ENCODE measurements at regions not wholly inside any gene's neighbourhood (a gene's known extent, or its start where the extent isn't known, plus 50 kb on each side); places are given as distances from the start of the nearest gene placed in this dataset.

DNA sequence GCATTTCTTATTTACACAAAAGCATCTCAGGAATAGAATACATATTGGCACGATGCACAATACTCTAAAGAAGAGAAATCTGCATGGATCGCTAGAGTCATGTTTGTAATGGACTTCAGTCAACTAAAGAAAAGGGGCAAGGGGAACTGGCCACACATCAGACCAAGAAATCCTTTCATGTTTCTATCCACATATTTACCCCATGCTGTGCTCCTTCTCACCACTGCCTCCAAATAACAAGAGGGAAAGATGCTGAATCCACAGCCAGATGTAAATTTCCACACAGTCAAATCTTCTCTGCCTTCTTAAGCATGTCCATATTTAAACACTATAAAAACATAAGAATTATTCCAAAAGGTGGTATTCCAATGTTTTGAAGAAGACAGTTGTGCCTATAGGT, 67.6 kb downstream of the COX18 start:
- H3K4me3 ChIP-seq (ENCODE audit: low read length), result no peak overlapping the region
- TF ChIP-seq, protein P1, sequence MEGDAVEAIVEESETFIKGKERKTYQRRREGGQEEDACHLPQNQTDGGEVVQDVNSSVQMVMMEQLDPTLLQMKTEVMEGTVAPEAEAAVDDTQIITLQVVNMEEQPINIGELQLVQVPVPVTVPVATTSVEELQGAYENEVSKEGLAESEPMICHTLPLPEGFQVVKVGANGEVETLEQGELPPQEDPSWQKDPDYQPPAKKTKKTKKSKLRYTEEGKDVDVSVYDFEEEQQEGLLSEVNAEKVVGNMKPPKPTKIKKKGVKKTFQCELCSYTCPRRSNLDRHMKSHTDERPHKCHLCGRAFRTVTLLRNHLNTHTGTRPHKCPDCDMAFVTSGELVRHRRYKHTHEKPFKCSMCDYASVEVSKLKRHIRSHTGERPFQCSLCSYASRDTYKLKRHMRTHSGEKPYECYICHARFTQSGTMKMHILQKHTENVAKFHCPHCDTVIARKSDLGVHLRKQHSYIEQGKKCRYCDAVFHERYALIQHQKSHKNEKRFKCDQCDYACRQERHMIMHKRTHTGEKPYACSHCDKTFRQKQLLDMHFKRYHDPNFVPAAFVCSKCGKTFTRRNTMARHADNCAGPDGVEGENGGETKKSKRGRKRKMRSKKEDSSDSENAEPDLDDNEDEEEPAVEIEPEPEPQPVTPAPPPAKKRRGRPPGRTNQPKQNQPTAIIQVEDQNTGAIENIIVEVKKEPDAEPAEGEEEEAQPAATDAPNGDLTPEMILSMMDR (conservative IDR thresholded peaks at IDR 0.05; ENCODE audit: low read depth, low read length), result no peak
- DNase-seq (ENCODE audit: low read depth), result no peak

DNA sequence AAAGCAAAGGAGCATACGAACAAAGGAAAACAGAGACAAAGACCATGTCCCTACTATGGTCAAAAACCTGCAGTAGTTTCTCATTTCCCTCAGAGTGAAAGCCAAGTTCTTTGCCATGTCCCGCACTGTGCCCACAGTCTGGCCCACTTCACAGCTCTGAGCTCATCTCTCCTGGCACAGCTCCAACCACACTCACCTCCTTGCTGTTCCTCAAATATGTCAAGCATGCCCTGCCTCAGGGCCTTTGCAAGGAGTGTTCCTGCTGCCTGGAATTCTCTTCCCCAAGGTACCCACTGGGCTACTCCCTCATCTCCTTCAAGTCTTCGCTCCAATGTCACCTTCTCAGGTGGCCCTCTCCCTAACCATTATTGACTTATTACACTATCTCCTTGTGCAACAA, 72.1 kb downstream of the COX18 start:
- no peak for DNase-seq (ENCODE audit: low read depth)
- no peak overlapping the region for H3K4me3 ChIP-seq (ENCODE audit: low read length)
- TF ChIP-seq, protein P1 (conservative IDR thresholded peaks at IDR 0.05; ENCODE audit: low read depth, low read length), result no peak

DNA sequence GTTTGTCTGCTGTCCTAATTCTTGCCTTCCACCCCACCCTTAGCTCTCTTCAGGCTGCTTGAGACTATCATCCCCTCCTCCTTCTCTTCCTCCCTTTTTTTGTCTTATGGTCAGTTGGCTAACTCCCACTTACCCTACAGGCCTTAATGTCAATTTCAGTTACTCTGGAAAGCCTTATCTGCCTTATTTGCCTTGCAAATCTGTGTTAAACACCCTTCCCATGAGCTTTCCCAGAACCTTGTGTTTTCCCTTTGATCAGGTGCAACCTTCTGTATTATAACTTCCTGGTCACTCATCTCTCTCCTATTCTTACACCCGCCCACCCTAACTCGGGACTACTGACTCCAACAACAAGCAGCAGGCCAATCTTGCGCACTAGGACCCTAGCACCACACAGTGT, 74.8 kb downstream of the COX18 start:
- no peak overlapping the region for H3K4me3 ChIP-seq (ENCODE audit: low read length)
- DNase-seq (ENCODE audit: low read depth), result no peak
- TF ChIP-seq, protein P1 (conservative IDR thresholded peaks at IDR 0.05; ENCODE audit: low read depth, low read length), result no peak

DNA sequence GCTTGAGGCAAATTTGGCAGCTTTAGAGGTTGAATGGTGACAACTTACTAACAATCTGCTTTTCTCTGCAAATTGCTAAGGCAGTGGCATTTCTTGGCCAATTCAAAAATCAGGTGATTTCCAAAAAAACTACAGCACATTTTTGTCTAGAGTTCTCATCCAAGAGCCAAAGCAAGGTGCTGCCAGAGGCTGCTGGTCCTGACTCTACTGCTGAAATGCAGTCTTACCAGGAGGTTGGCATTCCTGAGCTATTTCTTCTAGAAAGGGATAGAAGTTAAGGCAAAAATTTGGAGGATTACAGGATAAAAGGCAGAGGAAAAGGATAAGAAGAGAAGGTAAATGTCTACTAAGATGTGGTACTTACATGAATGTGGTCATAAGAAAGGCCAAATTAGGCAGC, 75.6 kb downstream of the COX18 start:
- no peak overlapping the region for H3K4me3 ChIP-seq (ENCODE audit: low read length)
- no peak for DNase-seq (ENCODE audit: low read depth)
- TF ChIP-seq, protein P1 (conservative IDR thresholded peaks at IDR 0.05; ENCODE audit: low read depth, low read length), result no peak

GRCh38 chr4:72991873-72992272, 77.6 kb downstream of the COX18 start:
- TF ChIP-seq, protein P1 (conservative IDR thresholded peaks at IDR 0.05; ENCODE audit: low read depth, low read length), result no peak
- H3K4me3 ChIP-seq (ENCODE audit: low read length), result no peak overlapping the region
- no peak for DNase-seq (ENCODE audit: low read depth)

- TF ChIP-seq, protein P1 (conservative IDR thresholded peaks at IDR 0.05; ENCODE audit: low read depth, low read length), result peak; percentile 15
- DNase-seq (ENCODE audit: low read depth), result no peak
- no peak overlapping the region for H3K4me3 ChIP-seq (ENCODE audit: low read length)
Observed at GRCh38 chr4:72987741-72988729, 81.5 kb downstream of the COX18 start.

- no peak for DNase-seq (ENCODE audit: low read depth)
- TF ChIP-seq, protein P1 (conservative IDR thresholded peaks at IDR 0.05; ENCODE audit: low read depth, low read length), result no peak
- H3K4me3 ChIP-seq (ENCODE audit: low read length), result no peak overlapping the region
Observed at GRCh38 chr4:72984351-72984750, 85.2 kb downstream of the COX18 start.

Data from retinal pigment epithelial cell (primary cell).